ENCODE measurements at regions not wholly inside any gene's neighbourhood (a gene's known extent, or its start where the extent isn't known, plus 50 kb on each side); places are given as distances from the start of the nearest gene placed in this dataset.
A peak's percentile ranks its signal among the peaks of the same experiment; 100 is the strongest.

DNA sequence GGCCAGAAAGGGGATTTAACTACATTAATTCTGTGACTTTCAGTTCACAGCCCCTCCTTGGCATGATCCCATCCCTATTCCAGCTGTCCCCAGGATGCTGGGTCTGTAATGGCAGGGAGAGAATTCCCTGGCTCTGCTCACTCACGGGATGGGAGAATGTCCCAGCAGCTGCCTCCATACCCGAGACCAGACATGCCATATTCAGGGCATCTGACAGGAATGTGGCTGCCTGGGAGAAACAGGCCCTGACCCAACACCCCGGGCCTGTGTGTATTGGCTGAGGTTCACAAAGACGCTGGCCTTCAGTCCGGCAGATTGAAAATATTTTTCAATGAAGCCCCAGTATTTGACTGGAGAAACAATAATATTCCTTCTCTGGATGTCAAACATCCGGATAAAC is 83.6 kb upstream of the SMAD3 start:
- BruUV-seq (replicated peaks), result no TSS peak
- ChIA-PET CTCF (no interaction called here), POLR2A (ENCODE audit: unreplicated experiment) (no interaction called here)
- Histone ChIP-seq H3K18ac (ENCODE audit: low read depth, low read length) (no peak overlapping the region), H3K9me1 (ENCODE audit: insufficient read depth, low read length) (no peaks in the 10 kb centered on the region), H2BK20ac (ENCODE audit: low read depth, low read length) (no peak overlapping the region), H2AFZ (replicated peaks; ENCODE audit: low read length, poor library complexity) (peak overlapping the region; percentile 59), H3K4me3 (ENCODE audit: insufficient read depth, low read depth, low read length) (no peak overlapping the region), H4K20me1 (ENCODE audit: insufficient read depth, low read length) (no peaks in the 10 kb centered on the region), H3K4me1 (ENCODE audit: control insufficient read depth, insufficient read depth, low read length) (no peaks in the 10 kb centered on the region), H3K23ac (ENCODE audit: low read depth, low read length) (no peak overlapping the region), H2AK9ac (replicated peaks; ENCODE audit: low read depth, low read length, poor library complexity) (no peak overlapping the region), H3K27ac (ENCODE audit: insufficient read depth, low read length) (no peak overlapping the region), H3K56ac (ENCODE audit: extremely low read depth, insufficient read depth, low read length) (no peak overlapping the region), H2BK15ac (ENCODE audit: low read depth, low read length) (no peak overlapping the region), H2BK5ac (ENCODE audit: low read depth, low read length, poor library complexity, severe bottlenecking) (no peak overlapping the region), H3K4me2 (ENCODE audit: low read depth, low read length) (no peak overlapping the region), H4K91ac (ENCODE audit: insufficient read depth, low read depth, low read length) (no peak overlapping the region), H3K9ac (ENCODE audit: low read depth, low read length) (no peak overlapping the region), H4K5ac (ENCODE audit: low read depth, low read length) (no peak overlapping the region), H2AK5ac (ENCODE audit: low read depth, low read length) (no peak overlapping the region), H3K14ac (replicated peaks; ENCODE audit: low read depth, low read length) (no peak overlapping the region), H3K27me3 (ENCODE audit: control insufficient read depth, insufficient read depth, low read length) (peaks cover 12% of the 10 kb centered on the region), H3K79me1 (ENCODE audit: low read depth in 1 of 2, low read length in 2 of 2) (no peaks in the 10 kb centered on the region), H4K8ac (ENCODE audit: low read depth in 2 of 2, low read length in 2 of 2) (no peak overlapping the region), H3K9me3 (ENCODE audit: control insufficient read depth, insufficient read depth, low read length) (peaks cover 8% of the 10 kb centered on the region), H3K36me3 (ENCODE audit: control insufficient read depth, insufficient read depth, low read length) (no peaks in the 10 kb centered on the region), H2BK120ac (ENCODE audit: low read depth, low read length) (no peak overlapping the region), H3K4ac (ENCODE audit: low read depth, low read length) (no peak overlapping the region)
- DNase-seq, result no peak
- in situ Hi-C loops (cut with MboI; ENCODE audit: low sequenced_read_pairs), result no loop called here
- intact Hi-C loops (cut with micrococcal nuclease), result no loop called here
- TF ChIP-seq RAD21 (IDR thresholded peaks at IDR 0.05; ENCODE audit: low read length) (no peak), CTCF (conservative IDR thresholded peaks at IDR 0.05; ENCODE audit: low read depth, low read length) (no peak), MAZ (IDR thresholded peaks at IDR 0.05; ENCODE audit: borderline replicate concordance, low read depth, low read length) (no peak), POLR2A (IDR thresholded peaks at IDR 0.05; ENCODE audit: low read depth, low read length) (no peak), RCOR1 (IDR thresholded peaks at IDR 0.05; ENCODE audit: insufficient replicate concordance, low read length) (no peak), MAFK (IDR thresholded peaks at IDR 0.05; ENCODE audit: low read depth, low read length) (no peak), CHD1 (IDR thresholded peaks at IDR 0.05; ENCODE audit: low read depth, low read length) (no peak), RFX5 (IDR thresholded peaks at IDR 0.05; ENCODE audit: low read depth, low read length) (no peak), USF2 (IDR thresholded peaks at IDR 0.05; ENCODE audit: low read depth, low read length) (no peak)
- no peak for ATAC-seq (ENCODE audit: low read depth)
- no CpG with 5 or more reads among the region's 6 CpGs for WGBS, 2 experiments (ENCODE audit: extremely low coverage in 2 of 2, insufficient read length in 1 of 2)
- dilution Hi-C loops (cut with HindIII; ENCODE audit: low sequenced_read_pairs, unreplicated experiment), result no loop called here
